ENCODE measurements at regions not wholly inside any gene's neighbourhood (a gene's known extent, or its start where the extent isn't known, plus 50 kb on each side); places are given as distances from the start of the nearest gene placed in this dataset.

- TF ChIP-seq, protein P1, sequence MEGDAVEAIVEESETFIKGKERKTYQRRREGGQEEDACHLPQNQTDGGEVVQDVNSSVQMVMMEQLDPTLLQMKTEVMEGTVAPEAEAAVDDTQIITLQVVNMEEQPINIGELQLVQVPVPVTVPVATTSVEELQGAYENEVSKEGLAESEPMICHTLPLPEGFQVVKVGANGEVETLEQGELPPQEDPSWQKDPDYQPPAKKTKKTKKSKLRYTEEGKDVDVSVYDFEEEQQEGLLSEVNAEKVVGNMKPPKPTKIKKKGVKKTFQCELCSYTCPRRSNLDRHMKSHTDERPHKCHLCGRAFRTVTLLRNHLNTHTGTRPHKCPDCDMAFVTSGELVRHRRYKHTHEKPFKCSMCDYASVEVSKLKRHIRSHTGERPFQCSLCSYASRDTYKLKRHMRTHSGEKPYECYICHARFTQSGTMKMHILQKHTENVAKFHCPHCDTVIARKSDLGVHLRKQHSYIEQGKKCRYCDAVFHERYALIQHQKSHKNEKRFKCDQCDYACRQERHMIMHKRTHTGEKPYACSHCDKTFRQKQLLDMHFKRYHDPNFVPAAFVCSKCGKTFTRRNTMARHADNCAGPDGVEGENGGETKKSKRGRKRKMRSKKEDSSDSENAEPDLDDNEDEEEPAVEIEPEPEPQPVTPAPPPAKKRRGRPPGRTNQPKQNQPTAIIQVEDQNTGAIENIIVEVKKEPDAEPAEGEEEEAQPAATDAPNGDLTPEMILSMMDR (IDR thresholded peaks at IDR 0.05), result no peak
- no peak for TF ChIP-seq POLR2A (IDR thresholded peaks at IDR 0.05)
These were observed 412.0 kb downstream of the LMO7 start for GRCh38 chr13:76048131-76048530.

Measured in body of pancreas (tissue), 4 donors.